ENCODE measurements at regions not wholly inside any gene's neighbourhood (a gene's known extent, or its start where the extent isn't known, plus 50 kb on each side); places are given as distances from the start of the nearest gene placed in this dataset.
"Not testable (repeated sequence)": the region's sequence is repeated elsewhere in the genome, so short reads cannot be mapped to it uniquely, and the experiment has no call there.

DNA sequence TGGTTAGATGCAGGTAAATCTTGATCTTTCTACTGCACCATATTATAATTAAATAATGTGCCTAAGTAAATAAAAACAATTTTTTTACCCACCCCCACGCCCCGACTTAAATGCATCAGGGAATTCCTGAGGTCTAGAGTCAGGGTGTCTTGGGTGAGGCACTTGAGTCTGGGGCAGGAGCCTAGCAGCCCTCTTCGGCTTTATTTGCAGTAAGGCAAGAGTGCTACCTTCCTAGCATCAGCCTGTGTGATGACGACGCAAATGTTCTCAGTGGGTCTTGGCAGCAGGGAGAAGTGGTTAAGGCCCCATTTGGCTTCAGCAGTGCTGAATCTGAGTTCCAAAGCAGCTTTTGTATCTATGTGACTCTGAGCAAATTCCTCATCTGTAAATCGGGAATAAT lies 88.7 kb downstream of the POLR2M start:
- no peak for TF ChIP-seq JUND (IDR thresholded peaks at IDR 0.05; ENCODE audit: low read depth)
- DNase-seq (ENCODE audit: low read depth in 1 of 2, low spot score in 1 of 2): no peak
- in situ Hi-C loops (cut with HindIII; ENCODE audit: low pct_unique_long_range_greater_than_20kb, low sequenced_read_pairs): no loop called here

DNA sequence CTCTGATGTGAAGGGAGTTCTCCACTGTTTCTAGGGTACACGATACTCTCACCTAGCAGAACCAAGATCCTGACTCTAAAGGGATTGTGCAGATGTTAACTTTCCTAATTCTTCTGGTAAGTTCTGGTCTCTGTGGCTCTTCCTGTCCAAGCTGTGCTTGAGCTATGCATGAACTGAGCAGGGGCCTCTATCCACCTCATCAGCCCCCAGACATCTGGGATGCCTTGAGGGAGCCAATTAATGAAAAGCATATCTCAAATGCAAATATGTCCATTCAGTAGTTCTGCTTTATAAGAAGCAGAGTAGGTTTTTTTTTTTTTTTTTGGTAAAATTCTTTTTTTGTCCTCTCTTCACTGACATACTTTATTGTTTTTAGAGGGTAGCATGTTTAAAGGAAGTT lies 89.6 kb downstream of the POLR2M start:
- no peak for TF ChIP-seq JUND (IDR thresholded peaks at IDR 0.05; ENCODE audit: low read depth)

DNA sequence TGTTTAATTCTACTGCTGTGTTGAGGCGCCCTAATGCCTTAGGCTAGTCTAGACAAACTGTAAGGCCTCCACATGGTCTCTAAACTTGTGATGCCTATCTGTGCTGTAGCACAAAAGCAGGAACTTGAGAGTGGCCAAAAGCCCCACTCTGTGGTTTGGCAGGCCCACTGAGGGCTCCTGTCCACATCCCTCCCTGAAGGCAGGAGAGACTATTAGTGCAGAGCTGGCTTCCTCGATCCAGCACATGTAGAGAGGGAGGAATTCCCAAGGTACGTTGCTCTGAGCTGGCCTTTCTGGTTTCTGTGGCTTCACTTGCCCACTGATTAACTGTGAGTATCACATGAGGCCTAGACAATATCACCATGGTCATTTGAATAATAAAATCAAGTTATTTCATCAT lies 90.6 kb downstream of the POLR2M start:
- TF ChIP-seq JUND (IDR thresholded peaks at IDR 0.05; ENCODE audit: low read depth): no peak
- in situ Hi-C loops (cut with HindIII; ENCODE audit: low pct_unique_long_range_greater_than_20kb, low sequenced_read_pairs): no loop called here
- DNase-seq (ENCODE audit: low read depth in 1 of 2, low spot score in 1 of 2): no peak

More for the DNA sequence above, 89.6 kb downstream of the POLR2M start:
- in situ Hi-C loops (cut with HindIII; ENCODE audit: low pct_unique_long_range_greater_than_20kb, low sequenced_read_pairs): no loop called here
- DNase-seq (ENCODE audit: low read depth in 1 of 2, low spot score in 1 of 2): no peak

DNA sequence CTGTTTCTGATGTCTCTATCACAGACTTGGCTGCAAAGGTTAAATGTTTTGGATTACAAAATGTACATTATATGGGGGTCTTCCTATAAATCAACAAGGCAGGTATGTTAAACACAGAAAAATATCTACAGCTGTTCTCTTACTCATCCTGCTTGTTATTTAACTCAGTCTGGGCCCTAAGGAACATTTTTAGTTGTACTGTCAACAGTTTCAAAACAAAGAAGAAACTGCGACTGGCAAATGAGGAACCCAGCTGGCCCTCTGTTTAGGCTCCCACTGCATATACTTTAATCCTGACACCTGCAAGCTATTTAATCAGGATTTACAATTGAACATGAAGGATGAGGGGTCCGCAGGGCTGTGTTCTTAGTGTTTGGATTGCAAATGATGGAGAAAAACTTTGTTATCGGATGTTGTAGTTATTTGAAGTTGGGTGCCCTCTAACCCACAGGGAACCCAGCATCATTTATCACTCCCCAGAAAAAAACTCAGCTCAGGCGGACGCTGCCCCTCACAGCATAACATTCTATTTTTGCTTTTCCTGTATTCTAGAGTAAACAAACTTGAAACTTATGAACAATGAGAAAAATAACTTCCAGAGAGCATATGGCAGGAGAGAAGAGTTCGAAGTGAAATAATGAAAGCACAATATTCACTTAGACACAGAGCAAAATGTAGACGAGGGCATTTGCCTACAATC lies 91.2 kb downstream of the POLR2M start:
- no peak for TF ChIP-seq JUND (IDR thresholded peaks at IDR 0.05; ENCODE audit: low read depth)
- no peak for DNase-seq (ENCODE audit: low read depth in 1 of 2, low spot score in 1 of 2)
- in situ Hi-C loops (cut with HindIII; ENCODE audit: low pct_unique_long_range_greater_than_20kb, low sequenced_read_pairs): no loop called here

DNA sequence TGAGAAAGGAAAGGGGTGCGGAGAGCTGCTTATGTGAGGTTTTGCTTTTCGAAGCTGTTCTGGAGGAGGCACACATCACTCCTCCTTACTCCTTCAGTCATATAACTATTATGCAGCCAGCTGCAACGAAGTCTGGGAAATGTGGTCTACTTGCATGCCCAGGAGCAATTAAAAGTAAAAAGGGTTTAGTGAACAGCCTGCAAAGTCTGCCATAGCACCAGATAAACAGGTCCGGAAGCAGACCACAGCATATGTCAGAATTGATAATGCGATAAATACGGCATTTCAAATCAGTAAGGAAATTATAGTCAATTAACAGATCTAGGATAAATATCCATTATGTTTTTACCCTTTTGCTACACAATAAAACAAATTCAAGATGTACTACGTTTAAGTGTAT lies 99.5 kb downstream of the POLR2M start:
- in situ Hi-C loops (cut with HindIII; ENCODE audit: low pct_unique_long_range_greater_than_20kb, low sequenced_read_pairs): no loop called here
- DNase-seq (ENCODE audit: low read depth in 1 of 2, low spot score in 1 of 2): no peak
- TF ChIP-seq JUND (IDR thresholded peaks at IDR 0.05; ENCODE audit: low read depth): no peak

DNA sequence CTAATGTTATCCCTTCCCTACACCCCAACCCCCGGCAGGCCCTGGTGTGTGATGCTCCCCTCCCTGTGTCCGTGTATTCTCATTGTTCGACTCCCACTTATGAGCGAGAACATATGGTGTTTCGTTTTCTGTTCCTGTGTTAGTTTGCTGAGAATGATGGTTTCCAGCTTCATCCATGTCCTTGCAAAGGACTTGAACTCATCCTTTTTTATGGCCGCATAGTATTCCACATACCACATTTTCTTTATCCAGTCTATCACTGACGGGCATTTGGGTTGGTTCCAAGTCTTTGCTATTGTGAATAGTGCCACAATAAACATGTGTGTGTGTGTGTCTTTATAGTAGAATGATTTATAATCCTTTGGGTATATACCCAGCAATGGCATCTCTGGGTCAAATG lies 102.8 kb downstream of the POLR2M start:
- DNase-seq (ENCODE audit: low read depth in 1 of 2, low spot score in 1 of 2); in situ Hi-C loops (cut with HindIII; ENCODE audit: low pct_unique_long_range_greater_than_20kb, low sequenced_read_pairs): not testable (repeated sequence)

DNA sequence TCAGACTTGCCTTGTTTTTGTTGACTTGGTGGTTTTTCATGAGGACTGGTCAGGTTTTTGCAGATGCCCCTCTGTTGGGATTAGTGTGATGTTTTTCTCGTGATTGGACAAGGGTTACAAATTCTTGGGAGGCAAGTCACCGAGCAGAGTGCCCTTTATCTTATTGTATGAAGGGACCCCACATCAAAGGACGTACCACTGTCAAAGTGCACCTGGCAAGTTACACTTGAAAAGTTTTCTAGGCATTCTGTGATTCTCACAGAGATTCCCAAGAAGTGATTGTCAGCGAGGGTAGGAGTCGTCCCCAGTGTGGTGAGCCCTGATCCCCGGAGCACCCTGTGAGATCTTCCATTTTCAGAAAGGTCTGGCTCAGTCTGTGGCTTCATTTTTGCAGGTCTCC lies 110.1 kb downstream of the POLR2M start:
- no peak for TF ChIP-seq JUND (IDR thresholded peaks at IDR 0.05; ENCODE audit: low read depth)
- DNase-seq (ENCODE audit: low read depth in 1 of 2, low spot score in 1 of 2): no peak
- in situ Hi-C loops (cut with HindIII; ENCODE audit: low pct_unique_long_range_greater_than_20kb, low sequenced_read_pairs): no loop called here

DNA sequence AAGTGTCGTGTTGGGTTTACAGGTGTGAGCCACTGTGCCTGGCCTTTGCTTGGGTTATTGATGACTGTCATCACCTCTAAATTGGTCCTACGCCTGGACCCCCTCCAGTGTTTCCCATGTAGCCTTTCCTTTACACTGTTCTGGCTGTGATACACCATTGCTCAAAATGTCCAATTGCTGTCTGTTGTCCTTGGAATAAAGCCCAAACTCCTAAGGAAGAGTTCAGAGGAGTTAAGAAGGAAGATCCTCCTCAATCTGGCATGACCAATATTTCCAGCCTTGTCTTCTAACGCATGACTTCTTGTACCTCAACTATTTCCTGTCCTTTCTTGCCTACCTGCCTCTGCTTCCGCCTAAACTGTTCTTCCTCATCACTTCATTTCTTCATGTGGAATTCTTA lies 113.1 kb downstream of the POLR2M start:
- no peak for DNase-seq (ENCODE audit: low read depth in 1 of 2, low spot score in 1 of 2)
- TF ChIP-seq JUND (IDR thresholded peaks at IDR 0.05; ENCODE audit: low read depth): no peak
- in situ Hi-C loops (cut with HindIII; ENCODE audit: low pct_unique_long_range_greater_than_20kb, low sequenced_read_pairs): no loop called here

DNA sequence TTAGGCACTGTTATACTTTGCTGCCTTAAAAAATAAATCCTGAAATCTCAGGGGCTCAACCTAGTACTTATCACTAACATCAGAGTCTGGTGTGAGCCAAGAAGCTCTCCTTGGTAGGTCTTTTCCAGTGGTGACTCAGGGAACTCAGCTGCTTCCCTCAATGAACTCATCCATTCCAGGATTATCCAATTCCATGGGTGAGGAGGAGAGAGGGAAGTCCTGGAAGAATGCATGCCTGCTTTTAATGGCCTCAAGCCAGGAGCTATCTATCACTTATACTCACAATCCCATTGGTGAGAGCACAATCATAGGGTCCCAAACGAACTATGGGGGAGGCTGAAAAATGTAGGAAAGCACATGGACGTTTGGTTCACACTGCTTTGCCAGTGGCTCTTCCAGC lies 113.6 kb downstream of the POLR2M start:
- in situ Hi-C loops (cut with HindIII; ENCODE audit: low pct_unique_long_range_greater_than_20kb, low sequenced_read_pairs): no loop called here
- TF ChIP-seq JUND (IDR thresholded peaks at IDR 0.05; ENCODE audit: low read depth): no peak
- DNase-seq (ENCODE audit: low read depth in 1 of 2, low spot score in 1 of 2): no peak

DNA sequence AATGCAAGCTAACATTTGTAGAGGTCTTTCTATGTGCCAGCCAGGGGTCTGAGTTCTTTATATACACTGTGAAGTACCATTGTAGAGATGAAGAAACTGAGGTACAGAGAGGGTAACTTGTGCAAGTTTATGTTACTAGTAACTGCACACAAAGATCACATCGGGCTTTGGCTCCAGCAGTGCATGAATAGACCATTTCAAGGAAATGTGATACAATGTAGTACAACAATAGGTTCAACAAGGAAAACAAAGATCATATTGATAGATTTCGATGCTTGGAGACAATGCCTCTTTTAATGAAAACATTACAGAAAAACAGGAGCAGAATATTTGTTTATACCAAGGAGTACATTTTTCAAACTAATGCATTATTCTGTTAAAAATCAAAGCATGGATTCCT lies 115.3 kb downstream of the POLR2M start:
- DNase-seq (ENCODE audit: low read depth in 1 of 2, low spot score in 1 of 2): no peak
- in situ Hi-C loops (cut with HindIII; ENCODE audit: low pct_unique_long_range_greater_than_20kb, low sequenced_read_pairs): no loop called here
- TF ChIP-seq JUND (IDR thresholded peaks at IDR 0.05; ENCODE audit: low read depth): no peak

DNA sequence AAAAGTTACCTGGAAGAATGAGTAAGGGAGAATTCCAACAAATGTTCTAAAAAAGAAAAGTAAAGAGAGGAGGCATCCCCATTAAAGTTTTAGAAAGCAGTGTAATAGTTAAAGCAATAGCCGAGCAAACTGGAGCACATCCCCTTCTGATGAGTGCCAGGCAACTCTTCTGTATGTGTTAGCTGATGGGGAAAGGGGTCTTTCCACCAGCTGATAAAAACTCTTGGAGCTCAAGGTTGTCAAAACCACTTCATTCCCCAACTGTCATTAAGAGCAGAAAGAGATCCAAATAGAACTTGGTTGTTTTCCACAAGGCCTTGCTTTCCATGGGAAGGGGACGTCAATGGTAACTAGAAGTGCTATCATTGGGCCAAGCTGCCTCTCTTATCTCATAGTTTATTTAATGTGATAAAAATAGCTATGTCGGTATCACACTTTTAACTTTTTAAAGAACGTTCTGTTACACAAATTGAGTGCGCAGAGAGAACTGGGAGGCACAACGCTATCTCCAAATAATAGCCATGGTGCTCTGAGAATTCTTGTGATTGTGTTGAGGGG lies 116.9 kb downstream of the POLR2M start:
- no peak for DNase-seq (ENCODE audit: low read depth in 1 of 2, low spot score in 1 of 2)
- no peak for TF ChIP-seq JUND (IDR thresholded peaks at IDR 0.05; ENCODE audit: low read depth)
- in situ Hi-C loops (cut with HindIII; ENCODE audit: low pct_unique_long_range_greater_than_20kb, low sequenced_read_pairs): no loop called here

DNA sequence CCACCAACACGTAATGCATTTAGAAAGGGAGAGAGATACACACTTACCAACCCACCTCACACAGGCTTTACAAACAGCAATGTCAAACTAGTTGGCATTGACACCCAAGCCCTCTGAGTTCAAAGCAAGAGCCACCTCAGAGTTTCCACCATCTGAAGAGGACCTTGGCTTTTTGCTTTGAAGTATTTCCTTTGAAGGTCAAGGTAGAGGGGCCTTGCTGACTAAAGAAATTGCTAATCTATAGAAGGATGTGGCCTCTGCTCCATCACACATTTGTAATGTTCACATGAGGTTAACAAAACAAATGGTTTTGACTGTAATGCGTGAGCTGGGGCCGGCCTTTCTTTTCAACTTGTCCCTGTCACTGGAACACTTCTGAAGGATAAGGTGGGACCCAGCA lies 117.7 kb downstream of the POLR2M start:
- no peak for DNase-seq (ENCODE audit: low read depth in 1 of 2, low spot score in 1 of 2)
- in situ Hi-C loops (cut with HindIII; ENCODE audit: low pct_unique_long_range_greater_than_20kb, low sequenced_read_pairs): no loop called here
- no peak for TF ChIP-seq JUND (IDR thresholded peaks at IDR 0.05; ENCODE audit: low read depth)

DNA sequence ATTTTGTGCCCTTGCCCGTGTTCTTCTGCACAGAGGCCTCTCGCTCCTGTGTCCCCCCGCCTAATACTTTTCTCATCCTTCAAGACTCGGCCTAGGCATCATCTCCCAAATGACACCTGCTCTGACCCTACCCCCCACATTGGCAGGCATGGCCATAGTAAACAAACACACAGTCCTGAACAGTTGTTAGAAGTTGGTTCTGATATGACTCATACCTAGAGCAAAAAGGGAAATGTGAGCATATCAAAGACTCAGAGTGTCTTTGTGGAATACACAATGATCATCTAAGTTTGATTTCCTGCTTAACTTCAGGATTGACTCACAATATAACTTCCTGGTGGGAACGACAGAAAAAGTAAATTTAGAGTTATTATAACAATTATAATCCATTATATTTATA lies 120.5 kb downstream of the POLR2M start:
- DNase-seq (ENCODE audit: low read depth in 1 of 2, low spot score in 1 of 2): no peak
- in situ Hi-C loops (cut with HindIII; ENCODE audit: low pct_unique_long_range_greater_than_20kb, low sequenced_read_pairs): no loop called here
- no peak for TF ChIP-seq JUND (IDR thresholded peaks at IDR 0.05; ENCODE audit: low read depth)

DNA sequence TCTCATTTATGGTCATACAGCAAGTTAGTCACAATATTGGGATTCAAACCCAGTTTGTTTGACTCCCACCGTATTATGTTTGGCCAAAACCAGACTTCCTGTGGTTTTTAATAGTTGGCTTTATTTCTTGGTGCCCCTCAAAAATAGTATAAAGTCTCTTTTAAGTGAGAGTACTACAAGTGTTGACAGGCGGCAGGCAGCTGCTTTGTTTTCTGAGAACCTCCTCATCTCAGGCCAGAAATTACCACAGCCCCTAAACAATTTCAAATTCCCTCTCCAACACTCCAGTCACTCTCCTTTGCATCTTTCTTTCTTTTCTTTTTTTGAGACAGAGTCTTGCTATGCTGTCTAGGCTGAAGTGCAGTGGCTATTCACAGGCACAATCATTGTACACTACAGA lies 121.5 kb downstream of the POLR2M start:
- in situ Hi-C loops (cut with HindIII; ENCODE audit: low pct_unique_long_range_greater_than_20kb, low sequenced_read_pairs): no loop called here
- no peak for TF ChIP-seq JUND (IDR thresholded peaks at IDR 0.05; ENCODE audit: low read depth)
- no peak for DNase-seq (ENCODE audit: low read depth in 1 of 2, low spot score in 1 of 2)

Data from T47D (cell line).